ENCODE measurements at regions not wholly inside any gene's neighbourhood (a gene's known extent, or its start where the extent isn't known, plus 50 kb on each side); places are given as distances from the start of the nearest gene placed in this dataset.

GRCh38 chr6:27156874-27157458, 90.5 kb upstream of the PRSS16 start (continued):
- TF ChIP-seq CBFB (IDR thresholded peaks at IDR 0.05; ENCODE audit: low read depth) (no peak), MYB (IDR thresholded peaks at IDR 0.05; ENCODE audit: borderline replicate concordance, low read depth, low read length) (no peak), IKZF1 (conservative IDR thresholded peaks at IDR 0.05) (no peak), YBX1 (IDR thresholded peaks at IDR 0.05) (0 out of 2 replicates have a peak, but pooled peaks have one; percentile 31), NR2C2 (IDR thresholded peaks at IDR 0.05; ENCODE audit: borderline replicate concordance, control insufficient read depth, insufficient read length, low read depth) (no peak), MTA2 (IDR thresholded peaks at IDR 0.05; ENCODE audit: low read depth) (0 out of 2 replicates have a peak, but pooled peaks have one; percentile 10), ETV6 (conservative IDR thresholded peaks at IDR 0.05 in 1 of 2, IDR thresholded peaks at IDR 0.05 in 1 of 2; ENCODE audit: borderline replicate concordance in 1 of 2, low read depth in 1 of 2) (no peak)
- TF ChIP-seq, protein P1, sequence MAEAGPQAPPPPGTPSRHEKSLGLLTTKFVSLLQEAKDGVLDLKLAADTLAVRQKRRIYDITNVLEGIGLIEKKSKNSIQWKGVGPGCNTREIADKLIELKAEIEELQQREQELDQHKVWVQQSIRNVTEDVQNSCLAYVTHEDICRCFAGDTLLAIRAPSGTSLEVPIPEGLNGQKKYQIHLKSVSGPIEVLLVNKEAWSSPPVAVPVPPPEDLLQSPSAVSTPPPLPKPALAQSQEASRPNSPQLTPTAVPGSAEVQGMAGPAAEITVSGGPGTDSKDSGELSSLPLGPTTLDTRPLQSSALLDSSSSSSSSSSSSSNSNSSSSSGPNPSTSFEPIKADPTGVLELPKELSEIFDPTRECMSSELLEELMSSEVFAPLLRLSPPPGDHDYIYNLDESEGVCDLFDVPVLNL (IDR thresholded peaks at IDR 0.05; ENCODE audit: low read depth, low read length), result no peak
- TF ChIP-seq, protein P2, sequence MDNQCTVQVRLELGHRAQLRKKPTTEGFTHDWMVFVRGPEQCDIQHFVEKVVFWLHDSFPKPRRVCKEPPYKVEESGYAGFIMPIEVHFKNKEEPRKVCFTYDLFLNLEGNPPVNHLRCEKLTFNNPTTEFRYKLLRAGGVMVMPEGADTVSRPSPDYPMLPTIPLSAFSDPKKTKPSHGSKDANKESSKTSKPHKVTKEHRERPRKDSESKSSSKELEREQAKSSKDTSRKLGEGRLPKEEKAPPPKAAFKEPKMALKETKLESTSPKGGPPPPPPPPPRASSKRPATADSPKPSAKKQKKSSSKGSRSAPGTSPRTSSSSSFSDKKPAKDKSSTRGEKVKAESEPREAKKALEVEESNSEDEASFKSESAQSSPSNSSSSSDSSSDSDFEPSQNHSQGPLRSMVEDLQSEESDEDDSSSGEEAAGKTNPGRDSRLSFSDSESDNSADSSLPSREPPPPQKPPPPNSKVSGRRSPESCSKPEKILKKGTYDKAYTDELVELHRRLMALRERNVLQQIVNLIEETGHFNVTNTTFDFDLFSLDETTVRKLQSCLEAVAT (IDR thresholded peaks at IDR 0.05), result peak; percentile 58; the same call in 1 of the 2 replicates
